Activated CD8-positive, alpha-beta memory T cell treated with anti-CD3 and anti-CD28 coated beads for 4 hours (primary cell): ENCODE measurements at regions not wholly inside any gene's neighbourhood (a gene's known extent, or its start where the extent isn't known, plus 50 kb on each side); places are given as distances from the start of the nearest gene placed in this dataset.

ENCODE experiments used
- DNase-seq, 2 donors: peaks; one replicate each; pipeline ENCODE4 v3.0.0-alpha.2; 2020; ENCODE audit warnings: low read depth in 2 of 2

DNA sequence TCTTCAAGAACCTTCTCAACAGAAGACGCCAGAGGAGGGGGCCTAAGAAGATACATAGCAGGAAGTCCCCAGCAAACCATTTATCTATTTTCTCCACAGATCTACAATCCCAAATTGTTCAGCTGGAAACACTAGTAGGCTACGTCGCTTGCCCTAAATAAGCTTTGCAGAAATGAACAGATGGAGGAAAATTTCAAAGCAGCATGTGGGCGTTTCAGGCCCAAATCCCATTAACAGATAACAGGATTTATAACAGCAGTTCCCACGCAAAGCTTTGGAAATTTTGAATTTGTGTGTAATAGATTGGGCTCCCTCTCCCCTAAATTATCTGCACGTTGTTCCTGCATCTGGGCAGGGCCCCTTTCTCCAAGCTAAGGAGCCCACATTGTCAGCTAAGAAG, 60.6 kb upstream of the FRMD4A start:
- DNase-seq: no peak

DNA sequence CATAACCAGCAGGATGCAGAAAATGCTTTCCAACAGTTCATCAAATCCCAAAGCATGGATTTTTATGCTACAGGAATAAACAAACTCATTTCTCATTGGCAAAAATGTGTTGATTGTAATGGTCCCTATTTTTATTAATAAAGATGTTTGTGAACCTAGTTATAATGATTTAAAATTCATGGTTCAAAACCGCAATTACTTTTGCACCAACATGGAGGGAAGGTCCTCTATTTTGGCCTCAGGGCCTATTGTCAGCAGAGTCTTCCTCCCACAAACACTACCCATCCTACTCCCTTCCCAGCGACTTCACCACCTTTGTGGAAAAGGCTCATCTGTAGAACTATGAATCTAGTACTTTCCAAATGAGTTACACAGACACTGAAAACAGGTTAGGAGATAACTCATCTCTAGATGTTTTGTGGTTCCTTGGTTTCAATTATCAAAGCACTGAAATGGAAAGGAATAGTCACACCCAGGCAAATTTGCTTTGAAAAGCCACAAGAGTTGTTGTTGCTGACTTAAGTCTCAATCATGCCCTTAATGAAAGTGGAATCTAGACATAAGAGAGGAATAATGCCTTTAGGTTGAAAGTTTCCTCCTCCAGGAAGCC, 59.4 kb upstream of the FRMD4A start:
- DNase-seq: no peak

DNA sequence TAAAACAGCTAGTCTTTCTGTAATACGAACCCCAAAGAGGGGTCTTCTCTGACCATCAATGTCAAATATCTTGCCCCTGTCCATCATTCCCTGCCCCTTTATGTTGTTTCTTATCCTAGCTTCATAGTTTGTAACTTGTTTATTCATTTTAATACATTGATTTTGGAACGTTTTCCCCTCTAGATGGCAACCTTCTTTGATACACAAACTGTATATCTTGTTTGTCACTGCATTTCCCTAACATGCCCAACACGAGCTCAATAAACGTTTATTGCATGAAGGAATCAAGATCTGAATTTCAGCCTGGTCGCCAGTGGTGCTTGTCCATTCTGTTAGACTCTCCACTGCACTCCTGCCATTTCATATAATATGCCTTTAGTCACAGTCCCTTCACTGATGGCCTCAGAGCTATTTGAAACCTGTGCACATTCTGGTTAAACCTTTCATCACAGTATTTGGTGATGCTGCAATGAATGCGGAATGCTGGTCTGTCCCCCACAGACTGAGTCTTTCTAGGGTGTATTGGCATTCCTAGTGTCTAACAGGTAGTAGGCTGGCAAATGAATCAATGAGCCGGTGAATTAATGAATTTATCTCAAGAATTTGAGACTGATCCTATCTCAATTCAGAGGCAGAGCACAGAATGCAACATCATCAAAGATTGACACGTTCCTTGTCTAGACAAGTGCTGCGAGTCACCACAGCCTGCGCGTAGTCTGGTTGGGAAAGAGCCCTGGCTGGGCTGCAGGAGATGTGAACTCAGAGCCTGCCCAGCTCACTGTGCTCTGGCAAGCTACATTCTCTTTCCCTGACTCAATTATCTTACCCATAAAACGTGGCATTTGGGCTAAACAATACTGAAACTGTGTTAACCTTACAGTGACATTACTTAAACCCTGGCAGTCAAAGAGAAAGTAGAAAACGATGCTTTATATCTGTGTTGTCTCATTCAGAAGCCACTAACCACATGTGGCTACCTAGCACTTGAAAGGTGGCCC, 55.2 kb upstream of the FRMD4A start:
- peak in 1 of 2 donors; percentile 13 for DNase-seq

DNA sequence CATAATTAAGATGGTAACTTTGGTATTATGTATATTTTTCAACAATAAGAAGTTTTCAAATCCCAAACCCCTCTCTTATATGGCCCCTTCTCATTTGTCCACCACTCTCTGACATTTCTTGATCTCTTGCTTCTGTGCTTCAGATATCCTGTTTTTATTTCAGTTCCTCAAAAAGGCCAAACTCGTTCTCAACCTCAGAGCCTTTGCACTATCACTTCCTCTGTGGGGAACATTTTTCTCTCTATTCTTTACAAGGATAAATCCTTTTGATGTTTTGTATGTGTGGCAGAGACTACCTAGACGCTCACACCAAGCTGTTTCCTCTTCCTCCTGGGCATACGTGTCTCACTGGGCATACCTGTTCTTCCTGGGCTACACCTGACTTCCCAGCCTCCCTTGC, 54.2 kb upstream of the FRMD4A start:
- no peak for DNase-seq

DNA sequence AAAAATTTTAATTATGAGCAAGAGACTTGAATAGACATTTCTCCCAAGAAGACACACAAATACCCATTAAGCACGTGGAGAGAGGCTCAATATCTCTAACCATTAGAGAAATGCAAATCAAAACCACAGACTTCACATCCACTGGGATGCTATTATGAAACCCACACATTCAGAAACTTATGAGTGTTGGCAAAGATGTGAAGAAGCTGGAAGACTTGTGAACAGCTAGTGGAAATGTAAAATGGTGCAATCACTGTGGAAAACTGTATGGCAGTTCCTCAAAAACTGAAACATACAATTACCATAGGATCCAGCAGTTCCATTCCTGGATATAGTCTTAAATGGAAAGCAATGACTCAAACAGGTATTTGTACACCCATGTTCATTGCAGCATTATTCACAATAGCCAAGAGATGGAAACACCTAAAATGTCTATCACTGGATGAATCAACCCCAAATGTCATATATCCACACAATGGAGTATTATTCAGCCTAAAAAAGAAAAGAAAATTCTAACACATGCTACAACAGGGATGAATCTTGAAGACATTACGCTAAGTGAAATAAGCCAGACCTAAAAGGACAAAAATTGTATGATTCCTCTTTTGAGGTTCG, 53.5 kb upstream of the FRMD4A start:
- no peak for DNase-seq

DNA sequence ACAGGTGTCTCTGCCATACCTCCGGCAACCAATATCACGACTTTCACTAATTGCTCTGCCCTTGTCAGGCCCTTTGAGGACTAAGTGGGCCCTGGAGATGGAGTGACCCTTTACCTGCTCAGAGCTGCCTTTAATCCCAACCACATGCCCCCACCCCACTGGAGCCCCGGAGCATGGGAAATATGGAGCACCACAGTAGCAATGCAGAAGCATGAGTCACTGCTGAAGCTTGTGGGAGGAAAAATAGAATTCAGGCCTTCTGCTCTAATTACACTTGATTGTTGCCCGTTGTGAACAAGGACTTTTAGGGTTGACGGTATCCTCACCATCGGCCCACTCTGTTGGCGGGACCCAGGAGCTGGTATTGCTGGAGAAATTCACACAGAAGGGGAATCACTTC, 52.5 kb upstream of the FRMD4A start:
- no peak for DNase-seq

DNA sequence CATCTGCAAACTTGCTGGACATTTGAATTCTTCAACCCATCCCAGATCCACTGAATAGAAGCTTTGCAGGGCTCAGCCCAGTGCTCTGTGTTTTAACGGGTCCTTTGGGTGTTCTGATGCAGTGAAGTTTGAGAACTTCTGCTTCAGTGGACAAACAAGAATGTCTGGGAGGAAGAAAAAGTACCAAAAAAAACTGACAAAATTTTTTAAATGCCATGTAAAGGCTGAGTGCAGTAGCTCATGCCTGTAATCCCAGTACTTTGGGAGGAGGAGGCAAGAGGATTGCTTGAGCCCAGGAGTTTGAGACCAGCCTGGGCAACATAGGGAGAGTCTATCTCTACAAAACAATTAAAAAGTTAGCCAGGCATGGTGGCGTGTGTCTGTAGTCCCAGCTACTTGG, 51.8 kb upstream of the FRMD4A start:
- no peak for DNase-seq

DNA sequence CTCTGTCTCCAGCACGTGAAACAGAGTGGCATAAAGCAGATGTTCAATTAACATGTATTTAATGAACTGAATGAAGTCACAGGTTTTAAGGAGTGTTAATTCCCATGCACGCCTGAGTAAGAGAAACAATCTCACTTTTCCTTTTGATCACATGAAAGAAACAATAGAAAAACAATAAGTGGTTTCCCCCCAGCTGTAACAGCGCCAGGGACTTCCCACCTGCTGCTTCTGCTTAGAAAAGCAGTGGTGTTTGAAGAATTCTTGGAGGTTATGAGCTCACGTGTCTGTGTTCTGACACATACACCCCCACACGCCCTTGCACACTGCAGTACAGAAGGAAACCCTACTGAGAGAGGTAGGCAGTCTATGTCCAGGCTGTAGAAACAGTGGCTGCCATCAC, 51.3 kb upstream of the FRMD4A start:
- DNase-seq: peak in 1 of 2 donors; percentile 26

DNA sequence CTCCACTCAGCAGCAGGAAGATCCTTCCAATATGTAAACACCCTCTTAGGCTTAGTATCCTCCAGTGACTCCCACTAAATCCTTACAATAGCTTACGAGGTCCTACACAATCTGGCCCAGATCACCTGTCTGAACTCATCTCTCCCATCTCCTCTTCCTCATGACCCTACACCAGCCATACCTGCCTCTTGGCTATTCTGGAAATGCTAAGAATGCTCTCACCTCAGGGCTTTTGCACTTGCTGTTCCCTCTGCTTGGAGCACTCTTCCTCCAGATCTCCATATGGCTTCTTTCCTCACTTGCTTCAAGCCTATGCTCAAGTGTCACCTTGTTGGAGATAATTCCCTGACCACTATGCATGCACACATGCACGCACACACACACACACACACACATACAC, 50.8 kb upstream of the FRMD4A start:
- no peak for DNase-seq

DNA sequence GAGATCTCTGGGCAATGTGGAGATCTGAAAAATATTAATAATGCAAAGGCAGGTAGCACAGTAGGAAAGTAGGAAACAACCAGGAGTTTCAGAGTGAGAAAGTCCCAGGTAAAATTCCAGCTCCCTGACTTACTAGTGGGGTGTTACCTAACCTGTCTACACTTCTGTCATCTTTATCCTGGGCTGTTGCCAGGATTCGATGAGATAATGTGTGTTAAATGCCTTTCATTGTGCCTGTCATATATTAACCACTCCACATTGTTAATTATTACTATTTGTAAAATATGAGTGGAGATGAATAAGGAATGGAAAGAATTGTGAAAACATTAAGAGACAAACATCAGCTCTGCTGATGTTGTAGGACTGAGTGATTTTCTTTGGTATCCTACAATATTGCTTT, 50.0 kb upstream of the FRMD4A start:
- no peak for DNase-seq
